ENCODE measurements at regions not wholly inside any gene's neighbourhood (a gene's known extent, or its start where the extent isn't known, plus 50 kb on each side); places are given as distances from the start of the nearest gene placed in this dataset.

DNA sequence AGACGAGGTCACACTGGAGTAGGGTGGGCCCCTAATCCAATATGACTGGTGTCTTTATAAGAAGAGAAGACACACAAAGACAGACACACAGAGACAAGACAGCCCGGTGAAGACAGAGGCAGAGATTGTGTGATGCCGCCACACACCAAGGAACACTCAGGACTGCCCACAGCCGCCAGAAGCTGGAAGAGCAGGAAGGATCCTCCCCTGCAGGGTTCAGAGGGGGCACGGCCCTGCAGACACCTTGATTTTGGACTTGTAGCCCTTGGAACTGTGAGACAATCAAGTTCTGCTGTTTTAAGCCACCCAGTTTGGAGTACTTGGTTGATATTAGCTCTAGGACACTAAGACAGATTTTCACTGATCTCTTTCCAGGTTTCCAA lies 72.1 kb upstream of the NANOS1 start:
- DNase-seq (ENCODE audit: low read depth in 1 of 2, low spot score in 1 of 2): no peak
- H3K27ac ChIP-seq: peak overlapping the region; percentile 1 to 88; a peak in 3 of 6 replicates
- POLR2A ChIA-PET: no interaction called here
- peaks cover 34% of the 10 kb centered on the region for H3K4me1 ChIP-seq
- CTCF ChIA-PET: no interaction called here
- H3K9me3 ChIP-seq: no peaks in the 10 kb centered on the region
- no peak for TF ChIP-seq CTCF (IDR thresholded peaks at IDR 0.05)
- no peak for FAIRE-seq
- no peak for ATAC-seq
- H3K4me3 ChIP-seq: no peak overlapping the region
- 94% methylated on average over 5 of the region's 5 CpGs for WGBS (ENCODE audit: missing lambda C conversion rate)
- H3K4me2 ChIP-seq: no peak overlapping the region

DNA sequence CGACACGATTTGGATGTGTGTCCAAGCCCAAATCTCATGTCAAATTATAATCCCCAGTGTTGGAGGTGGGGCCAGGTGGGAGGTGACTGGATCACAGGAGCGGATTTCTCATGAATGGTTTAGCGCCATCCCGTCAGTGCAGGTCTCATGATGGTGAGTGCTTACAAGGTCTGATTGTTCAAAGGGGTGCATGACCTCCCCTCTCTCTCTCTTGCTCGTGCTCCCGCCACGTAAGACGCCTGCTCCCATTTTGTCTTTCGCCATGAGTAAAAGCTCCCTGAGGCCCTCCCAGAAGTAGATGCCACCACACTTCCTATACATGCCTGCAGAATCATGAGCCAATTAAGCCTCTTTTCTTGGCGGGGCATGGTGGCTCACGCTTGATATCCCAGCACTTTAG lies 71.5 kb upstream of the NANOS1 start:
- H3K27ac ChIP-seq: peak overlapping the region; percentile 88
- FAIRE-seq (no peak), DNase-seq (ENCODE audit: low read depth in 1 of 2, low spot score in 1 of 2) (no peak), ATAC-seq (no peak)
- no peak overlapping the region for H3K4me2 ChIP-seq
- no peak overlapping the region for H3K4me3 ChIP-seq
- no peaks in the 10 kb centered on the region for H3K9me3 ChIP-seq
- 95% methylated on average over 12 of the region's 12 CpGs for WGBS (ENCODE audit: missing lambda C conversion rate)
- POLR2A ChIA-PET: no interaction called here
- CTCF ChIA-PET: no interaction called here
- H3K4me1 ChIP-seq: peaks cover 34% of the 10 kb centered on the region
- no peak for TF ChIP-seq POLR2AphosphoS2 (conservative IDR thresholded peaks at IDR 0.05; ENCODE audit: low read length)
- no peak for TF ChIP-seq ESRRA (IDR thresholded peaks at IDR 0.05; ENCODE audit: borderline replicate concordance, low read length)
- no peak for TF ChIP-seq ZNF302 (CRISPR knock-in tag; IDR thresholded peaks at IDR 0.05)
- TF ChIP-seq FOSL2 (IDR thresholded peaks at IDR 0.05): no peak
- no peak for TF ChIP-seq FOSL2 (CRISPR knock-in tag; IDR thresholded peaks at IDR 0.05)
- TF ChIP-seq SREBF2 (IDR thresholded peaks at IDR 0.05): no peak
- TF ChIP-seq CHD4 (IDR thresholded peaks at IDR 0.05; ENCODE audit: borderline replicate concordance): no peak
- no peak for TF ChIP-seq REST (IDR thresholded peaks at IDR 0.05)
- TF ChIP-seq RFX5 (IDR thresholded peaks at IDR 0.05): no peak
- TF ChIP-seq CTCF (IDR thresholded peaks at IDR 0.05): no peak

GRCh38 chr10:118958559-118958958 lies 71.0 kb upstream of the NANOS1 start:
- no peak for ATAC-seq
- WGBS (ENCODE audit: missing lambda C conversion rate): 93% methylated on average over 5 of the region's 5 CpGs
- peak overlapping the region; percentile 72 for H3K4me2 ChIP-seq
- CTCF ChIA-PET: no interaction called here
- DNase-seq (ENCODE audit: low read depth in 1 of 2, low spot score in 1 of 2): no peak
- H3K27ac ChIP-seq: peak overlapping the region; percentile 88
- TF ChIP-seq RARB (CRISPR knock-in tag; IDR thresholded peaks at IDR 0.05) (no peak), EHF (CRISPR knock-in tag; IDR thresholded peaks at IDR 0.05) (no peak), ZNF302 (CRISPR knock-in tag; IDR thresholded peaks at IDR 0.05) (no peak), BHLHE40 (IDR thresholded peaks at IDR 0.05; ENCODE audit: low read depth, low read length) (no peak), CBX2 (IDR thresholded peaks at IDR 0.05; ENCODE audit: borderline replicate concordance, low read depth) (no peak), NFE2L2 (conservative IDR thresholded peaks at IDR 0.05; ENCODE audit: low read length) (no peak), SMC3 (IDR thresholded peaks at IDR 0.05) (no peak), FOXS1 (CRISPR knock-in tag; IDR thresholded peaks at IDR 0.05) (no peak), TFCP2L1 (CRISPR knock-in tag; IDR thresholded peaks at IDR 0.05) (no peak), ZC3H11A (IDR thresholded peaks at IDR 0.05) (no peak), MYC (IDR thresholded peaks at IDR 0.05; ENCODE audit: borderline replicate concordance, low read length) (no peak), TP53 (CRISPR knock-in tag; IDR thresholded peaks at IDR 0.05) (no peak), KDM5A (IDR thresholded peaks at IDR 0.05) (no peak)
- TF ChIP-seq, protein P1, sequence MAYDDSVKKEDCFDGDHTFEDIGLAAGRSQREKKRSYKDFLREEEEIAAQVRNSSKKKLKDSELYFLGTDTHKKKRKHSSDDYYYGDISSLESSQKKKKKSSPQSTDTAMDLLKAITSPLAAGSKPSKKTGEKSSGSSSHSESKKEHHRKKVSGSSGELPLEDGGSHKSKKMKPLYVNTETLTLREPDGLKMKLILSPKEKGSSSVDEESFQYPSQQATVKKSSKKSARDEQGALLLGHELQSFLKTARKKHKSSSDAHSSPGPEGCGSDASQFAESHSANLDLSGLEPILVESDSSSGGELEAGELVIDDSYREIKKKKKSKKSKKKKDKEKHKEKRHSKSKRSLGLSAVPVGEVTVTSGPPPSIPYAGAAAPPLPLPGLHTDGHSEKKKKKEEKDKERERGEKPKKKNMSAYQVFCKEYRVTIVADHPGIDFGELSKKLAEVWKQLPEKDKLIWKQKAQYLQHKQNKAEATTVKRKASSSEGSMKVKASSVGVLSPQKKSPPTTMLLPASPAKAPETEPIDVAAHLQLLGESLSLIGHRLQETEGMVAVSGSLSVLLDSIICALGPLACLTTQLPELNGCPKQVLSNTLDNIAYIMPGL (CRISPR knock-in tag; IDR thresholded peaks at IDR 0.05; ENCODE audit: borderline replicate concordance): no peak
- TF ChIP-seq, protein P2, sequence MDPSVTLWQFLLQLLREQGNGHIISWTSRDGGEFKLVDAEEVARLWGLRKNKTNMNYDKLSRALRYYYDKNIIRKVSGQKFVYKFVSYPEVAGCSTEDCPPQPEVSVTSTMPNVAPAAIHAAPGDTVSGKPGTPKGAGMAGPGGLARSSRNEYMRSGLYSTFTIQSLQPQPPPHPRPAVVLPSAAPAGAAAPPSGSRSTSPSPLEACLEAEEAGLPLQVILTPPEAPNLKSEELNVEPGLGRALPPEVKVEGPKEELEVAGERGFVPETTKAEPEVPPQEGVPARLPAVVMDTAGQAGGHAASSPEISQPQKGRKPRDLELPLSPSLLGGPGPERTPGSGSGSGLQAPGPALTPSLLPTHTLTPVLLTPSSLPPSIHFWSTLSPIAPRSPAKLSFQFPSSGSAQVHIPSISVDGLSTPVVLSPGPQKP (IDR thresholded peaks at IDR 0.05; ENCODE audit: low read depth, low read length): no peak
- POLR2A ChIA-PET: no interaction called here
- H3K9me3 ChIP-seq: no peaks in the 10 kb centered on the region
- no peak overlapping the region for H3K4me3 ChIP-seq
- no peak for FAIRE-seq
- peaks cover 34% of the 10 kb centered on the region for H3K4me1 ChIP-seq
